ENCODE measurements at regions not wholly inside any gene's neighbourhood (a gene's known extent, or its start where the extent isn't known, plus 50 kb on each side); places are given as distances from the start of the nearest gene placed in this dataset.

GRCh38 chr18:73315381-73315780 is 447.6 kb upstream of the NETO1 start:
- no peak for DNase-seq (ENCODE audit: low read depth)

- DNase-seq (ENCODE audit: low read depth): no peak
These were observed 445.7 kb upstream of the NETO1 start for GRCh38 chr18:73313476-73313875.

GRCh38 chr18:73296686-73297085 is 428.9 kb upstream of the NETO1 start:
- no peak for DNase-seq (ENCODE audit: low read depth)

GRCh38 chr18:73292156-73292555 is 424.4 kb upstream of the NETO1 start:
- no peak for DNase-seq (ENCODE audit: low read depth)

GRCh38 chr18:73288813-73289212 is 421.0 kb upstream of the NETO1 start:
- DNase-seq (ENCODE audit: low read depth): no peak

- no peak for DNase-seq (ENCODE audit: low read depth)
These were observed 418.8 kb upstream of the NETO1 start for GRCh38 chr18:73286584-73286983.

- no peak for DNase-seq (ENCODE audit: low read depth)
These were observed 416.0 kb upstream of the NETO1 start for GRCh38 chr18:73283788-73284187.

- no peak for DNase-seq (ENCODE audit: low read depth)
These were observed 415.2 kb upstream of the NETO1 start for GRCh38 chr18:73283032-73283431.

GRCh38 chr18:73279498-73279897 is 411.7 kb upstream of the NETO1 start:
- no peak for DNase-seq (ENCODE audit: low read depth)

- no peak for DNase-seq (ENCODE audit: low read depth)
These were observed 407.2 kb upstream of the NETO1 start for GRCh38 chr18:73274812-73275621.

GRCh38 chr18:73270920-73271634 is 403.3 kb upstream of the NETO1 start:
- DNase-seq (ENCODE audit: low read depth): no peak

- DNase-seq (ENCODE audit: low read depth): no peak
These were observed 396.8 kb upstream of the NETO1 start for GRCh38 chr18:73264562-73264921.

- DNase-seq (ENCODE audit: low read depth): no peak
These were observed 394.1 kb upstream of the NETO1 start for GRCh38 chr18:73261923-73262322.

- DNase-seq (ENCODE audit: low read depth): no peak
These were observed 393.5 kb upstream of the NETO1 start for GRCh38 chr18:73261243-73261642.

GRCh38 chr18:73258375-73259087 is 390.7 kb upstream of the NETO1 start:
- no peak for DNase-seq (ENCODE audit: low read depth)

- no peak for DNase-seq (ENCODE audit: low read depth)
These were observed 386.8 kb upstream of the NETO1 start for GRCh38 chr18:73254564-73254963.

- DNase-seq (ENCODE audit: low read depth): no peak
These were observed 381.2 kb upstream of the NETO1 start for GRCh38 chr18:73249030-73249429.

- DNase-seq (ENCODE audit: low read depth): no peak
These were observed 379.0 kb upstream of the NETO1 start for GRCh38 chr18:73246763-73247162.

- DNase-seq (ENCODE audit: low read depth): no peak
These were observed 377.6 kb upstream of the NETO1 start for GRCh38 chr18:73245345-73245744.

GRCh38 chr18:73244401-73244800 is 376.6 kb upstream of the NETO1 start:
- no peak for DNase-seq (ENCODE audit: low read depth)

- no peak for DNase-seq (ENCODE audit: low read depth)
These were observed 373.1 kb upstream of the NETO1 start for GRCh38 chr18:73240899-73241298.

GRCh38 chr18:73235921-73236320 is 368.1 kb upstream of the NETO1 start:
- DNase-seq (ENCODE audit: low read depth): no peak

- DNase-seq (ENCODE audit: low read depth): no peak
These were observed 367.7 kb upstream of the NETO1 start for GRCh38 chr18:73235491-73235890.
